HG03575 (cell line): ENCODE measurements at regions not wholly inside any gene's neighbourhood (a gene's known extent, or its start where the extent isn't known, plus 50 kb on each side); places are given as distances from the start of the nearest gene placed in this dataset.

Experiments
- ATAC-seq: cut with Tn5 transposase; IDR thresholded peaks from one replicate; pipeline ENCODE4 v1.9.1; 2021; ENCODE audit not compliant: unreplicated experiment, insufficient number of reproducible peaks, low FRiP score; ENCODE audit errors: extremely low read depth

- no peak for ATAC-seq
Measured at GRCh38 chr10:117631276-117632145, 89.0 kb downstream of the EMX2 start.

- ATAC-seq, result no peak
Measured at GRCh38 chr10:117632406-117632805, 89.9 kb downstream of the EMX2 start.

DNA sequence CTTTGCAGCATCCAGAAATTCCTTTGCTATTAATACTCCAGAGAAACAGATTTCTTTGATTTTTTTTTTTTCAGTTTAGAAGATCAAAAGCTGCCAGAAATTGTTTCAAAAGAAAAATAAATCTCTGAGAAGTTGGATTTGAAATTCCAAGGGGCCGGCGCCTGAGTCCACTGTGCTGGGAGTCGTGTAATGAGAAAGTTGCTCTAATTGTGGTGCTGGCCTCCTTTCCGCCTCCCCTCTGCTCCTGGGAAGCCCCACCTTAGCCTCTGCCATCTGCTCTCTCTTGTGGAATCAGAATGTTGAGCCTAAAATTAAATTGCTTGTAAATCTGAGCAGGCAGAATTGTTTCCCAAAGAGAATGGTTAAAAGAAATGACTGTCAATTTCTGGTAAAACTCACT, 93.3 kb downstream of the EMX2 start:
- ATAC-seq, result no peak

- no peak for ATAC-seq
Measured at GRCh38 chr10:117638200-117638599, 95.7 kb downstream of the EMX2 start.

DNA sequence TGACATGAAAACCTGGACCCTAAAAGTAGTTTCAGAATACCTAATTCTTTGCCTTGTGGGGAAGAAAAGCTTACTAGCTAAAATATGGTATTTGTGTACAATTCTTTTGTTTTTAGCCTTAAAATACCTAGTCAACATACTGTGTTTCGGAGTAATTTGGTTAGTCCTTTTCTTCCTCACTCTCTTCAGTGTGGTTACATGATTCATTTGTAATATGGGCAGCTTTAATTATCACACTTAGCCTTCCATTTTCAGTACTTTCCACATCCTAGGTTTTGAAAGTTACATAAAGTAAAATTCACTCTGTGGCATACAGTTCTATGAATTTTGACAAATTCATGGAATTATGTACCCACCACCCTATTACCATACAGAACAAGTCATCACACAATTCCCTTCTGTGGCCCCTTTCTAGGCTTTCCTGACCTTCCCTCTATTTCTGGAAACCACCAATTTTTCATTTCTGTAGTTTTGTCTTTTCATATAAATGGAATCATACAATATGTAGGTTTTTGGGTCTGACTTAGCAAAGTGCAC, 96.2 kb downstream of the EMX2 start:
- no peak for ATAC-seq

GRCh38 chr10:117640406-117640805, 97.9 kb downstream of the EMX2 start:
- no peak for ATAC-seq

DNA sequence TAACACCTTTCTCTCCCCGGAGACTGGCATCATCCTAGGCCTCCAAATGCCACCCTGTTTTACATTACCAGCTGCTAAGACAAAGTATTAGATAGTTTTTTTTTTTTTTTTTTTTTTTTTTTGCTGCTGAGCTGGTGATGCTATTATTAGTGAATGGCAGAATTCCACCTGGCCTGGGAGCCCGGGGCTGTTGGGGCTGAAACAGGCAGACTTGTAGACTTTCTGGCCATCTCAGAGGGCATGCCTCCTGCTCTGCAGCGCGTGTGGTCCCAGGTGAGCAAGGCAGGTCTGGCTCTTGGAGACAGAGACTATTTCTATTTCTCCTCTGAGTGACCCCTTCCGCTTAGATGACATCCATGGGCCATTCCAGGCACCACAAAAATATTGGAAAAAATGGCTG, 104.2 kb downstream of the EMX2 start:
- no peak for ATAC-seq

GRCh38 chr10:117647306-117647705, 104.8 kb downstream of the EMX2 start:
- ATAC-seq, result no peak

- no peak for ATAC-seq
Measured at GRCh38 chr10:117651121-117651520, 108.6 kb downstream of the EMX2 start.

- ATAC-seq, result peak; percentile 2
Measured at GRCh38 chr10:117652228-117653169, 110.0 kb downstream of the EMX2 start.

- peak; percentile 90 for ATAC-seq
Measured at GRCh38 chr10:117653170-117653515, 110.6 kb downstream of the EMX2 start.

GRCh38 chr10:117654105-117654504, 111.6 kb downstream of the EMX2 start:
- no peak for ATAC-seq

GRCh38 chr10:117656385-117657367, 114.1 kb downstream of the EMX2 start:
- peak; percentile 67 for ATAC-seq

DNA sequence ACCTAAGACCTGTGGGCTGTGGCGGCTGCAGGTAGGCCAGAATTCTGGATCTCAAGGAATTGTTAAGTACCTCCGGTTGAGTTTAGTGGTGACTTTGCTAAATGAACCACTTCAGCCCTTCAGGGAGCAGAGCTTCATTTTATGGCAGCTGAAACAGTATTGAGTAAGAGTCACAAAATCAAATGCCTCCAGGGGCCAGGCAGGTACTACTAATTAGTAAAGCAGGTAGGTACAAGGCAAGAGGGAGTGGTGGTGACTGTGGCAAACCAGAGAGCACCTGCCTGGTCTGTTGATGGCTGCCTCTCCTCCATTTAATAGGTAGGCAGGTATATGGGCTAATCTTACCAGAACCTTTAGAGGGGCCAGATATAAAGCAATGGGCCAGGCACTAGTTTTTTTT, 118.8 kb downstream of the EMX2 start:
- no peak for ATAC-seq

DNA sequence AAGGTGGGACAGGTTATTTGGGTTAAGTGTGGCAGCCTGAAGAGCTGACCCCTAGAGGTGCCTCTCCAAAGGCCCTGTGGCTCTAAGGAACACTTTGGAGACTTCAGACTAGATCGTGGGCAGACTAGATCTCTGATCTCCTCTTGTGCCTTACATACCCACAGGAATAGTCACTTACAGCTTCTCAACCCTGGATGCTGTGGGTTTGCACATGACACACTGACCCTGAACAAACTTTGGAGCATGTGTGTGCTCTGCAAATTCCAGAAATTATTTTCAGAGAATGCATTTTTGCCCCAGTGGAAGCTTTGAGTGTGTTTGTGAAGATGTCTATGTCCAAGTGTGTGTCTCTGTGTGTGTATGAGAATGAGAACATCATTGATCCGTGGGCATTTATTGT, 119.6 kb downstream of the EMX2 start:
- no peak for ATAC-seq

DNA sequence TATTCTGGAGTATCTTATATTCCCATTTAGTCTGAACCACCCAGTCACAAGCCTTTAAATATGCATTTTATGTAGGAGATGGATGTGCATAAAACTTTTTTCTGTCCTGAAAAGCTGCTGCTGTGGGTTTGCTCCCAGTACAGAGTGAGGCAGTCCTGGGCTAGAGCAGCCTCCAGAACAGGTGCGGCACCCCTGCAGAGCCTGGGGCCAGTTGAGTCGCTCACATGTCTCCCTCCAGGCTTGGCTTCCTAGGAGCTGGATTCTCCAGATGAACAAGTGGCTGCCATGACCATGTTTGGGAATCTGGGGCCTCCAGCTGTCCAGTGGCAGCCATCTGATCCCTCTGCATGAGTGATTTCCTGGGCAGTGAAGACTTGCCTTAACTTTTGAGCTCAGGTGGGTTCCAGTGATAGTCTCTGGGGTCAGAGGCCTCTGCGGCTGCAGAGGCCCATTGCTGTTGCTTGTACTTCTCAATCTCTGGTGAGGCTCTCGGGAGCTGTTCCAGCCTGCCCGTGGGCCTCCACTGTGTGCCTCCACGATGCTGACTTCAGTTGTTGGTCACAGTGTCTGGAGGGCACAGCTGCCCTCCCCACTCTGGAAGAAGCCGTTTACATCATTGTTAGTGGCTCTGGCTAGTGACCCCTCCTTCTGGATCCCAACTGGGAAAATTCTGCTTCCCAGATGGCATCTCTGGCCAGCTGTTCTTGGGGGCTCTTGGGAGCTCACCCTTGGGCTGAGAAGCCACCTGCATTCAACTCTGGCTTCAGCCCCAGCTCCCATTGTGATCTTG, 120.4 kb downstream of the EMX2 start:
- no peak for ATAC-seq

DNA sequence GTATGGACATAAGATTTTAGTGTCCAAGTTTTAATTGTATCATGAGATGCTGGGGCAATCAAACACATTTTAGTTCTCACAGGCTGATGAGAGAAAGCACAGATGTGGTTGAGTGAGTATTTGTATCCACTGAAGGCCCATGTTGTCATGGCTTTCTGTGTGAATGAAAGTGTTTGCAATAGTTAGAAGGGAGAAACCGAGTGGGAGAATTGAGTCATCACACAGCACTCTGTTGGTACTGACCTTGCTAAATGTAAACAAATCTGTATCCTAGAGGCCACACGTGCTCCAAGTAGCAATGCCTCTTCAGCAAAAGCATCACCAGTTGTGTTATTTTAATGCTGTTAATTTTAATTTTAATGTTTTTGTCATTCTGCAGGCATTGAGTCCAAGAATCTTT, 121.2 kb downstream of the EMX2 start:
- ATAC-seq, result peak; percentile 100

DNA sequence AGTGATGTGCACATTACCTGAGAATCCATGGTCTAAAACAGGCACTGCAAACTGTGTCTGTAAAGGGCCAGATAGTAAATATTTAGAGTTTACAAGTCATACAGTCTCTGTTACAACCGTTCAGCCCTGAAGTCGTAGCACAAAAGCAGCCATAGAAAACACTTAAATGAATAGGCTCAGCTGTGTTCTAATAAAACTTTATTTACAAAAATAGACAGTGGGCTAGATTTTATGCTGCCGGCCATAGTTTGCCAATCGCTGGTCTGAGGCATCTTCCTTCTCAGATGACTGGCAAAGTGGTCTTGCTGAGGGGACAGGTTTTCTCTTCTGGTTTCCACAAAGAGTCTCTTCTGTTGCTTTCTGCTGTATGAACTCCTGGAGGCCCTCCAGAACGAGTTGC, 121.7 kb downstream of the EMX2 start:
- ATAC-seq, result no peak
